ENCODE measurements at regions not wholly inside any gene's neighbourhood (a gene's known extent, or its start where the extent isn't known, plus 50 kb on each side); places are given as distances from the start of the nearest gene placed in this dataset.

- TF ChIP-seq ZNF462 (CRISPR knock-in tag; IDR thresholded peaks at IDR 0.05), result no peak
- TF ChIP-seq ETS1 (IDR thresholded peaks at IDR 0.05), result no peak
- no peak for TF ChIP-seq POLR2AphosphoS5 (IDR thresholded peaks at IDR 0.05; ENCODE audit: low read depth)
- no peak for TF ChIP-seq CREB1 (CRISPR knock-in tag; IDR thresholded peaks at IDR 0.05; ENCODE audit: low read depth)
- no peak for TF ChIP-seq STAT1 (IDR thresholded peaks at IDR 0.05; ENCODE audit: unreplicated experiment)
Measured at GRCh38 chr10:106446920-106447319, 717.6 kb downstream of the SORCS1 start (continued).

GRCh38 chr10:106442223-106442622, 722.3 kb downstream of the SORCS1 start:
- Mint-ChIP-seq H3K36me3 (ENCODE audit: low read depth) (no peaks in the 10 kb centered on the region), H3K27me3 (ENCODE audit: insufficient read depth, low read depth, poor library complexity) (peaks cover 4% of the 10 kb centered on the region), H3K4me1 (no peaks in the 10 kb centered on the region), H3K9me3 (no peaks in the 10 kb centered on the region), H3K4me3 (no peak overlapping the region), H3K27ac (no peak overlapping the region)
- Histone ChIP-seq H3K4me3 (no peak overlapping the region), H2AFZ (no peak overlapping the region), H3K4me1 (ENCODE audit: insufficient read depth) (no peaks in the 10 kb centered on the region), H4K20me1 (replicated peaks; ENCODE audit: insufficient read depth) (no peaks in the 10 kb centered on the region), H3F3A (replicated peaks; ENCODE audit: low read depth) (no peaks in the 10 kb centered on the region), H3K4me2 (no peak overlapping the region), H3K79me2 (replicated peaks; ENCODE audit: insufficient read depth) (no peaks in the 10 kb centered on the region), H3K9me2 (ENCODE audit: insufficient read depth) (no peaks in the 10 kb centered on the region), H3K36me3 (ENCODE audit: insufficient read depth) (no peaks in the 10 kb centered on the region), H3K27ac (ENCODE audit: low read depth) (no peak overlapping the region), H3K27me3 (ENCODE audit: insufficient read depth) (no peaks in the 10 kb centered on the region)
- DNase-seq (ENCODE audit: low spot score) (no peak), ATAC-seq (no peak)
- TF ChIP-seq EZH2phosphoT487 (IDR thresholded peaks at IDR 0.05; ENCODE audit: unreplicated experiment), result no peak
- no peak for TF ChIP-seq ETS1 (IDR thresholded peaks at IDR 0.05)
- no peak for TF ChIP-seq ZNF462 (CRISPR knock-in tag; IDR thresholded peaks at IDR 0.05)

All from GM23338 (cell line).